ENCODE measurements at regions not wholly inside any gene's neighbourhood (a gene's known extent, or its start where the extent isn't known, plus 50 kb on each side); places are given as distances from the start of the nearest gene placed in this dataset.
"Not testable (repeated sequence)": the region's sequence is repeated elsewhere in the genome, so short reads cannot be mapped to it uniquely, and the experiment has no call there.

DNA sequence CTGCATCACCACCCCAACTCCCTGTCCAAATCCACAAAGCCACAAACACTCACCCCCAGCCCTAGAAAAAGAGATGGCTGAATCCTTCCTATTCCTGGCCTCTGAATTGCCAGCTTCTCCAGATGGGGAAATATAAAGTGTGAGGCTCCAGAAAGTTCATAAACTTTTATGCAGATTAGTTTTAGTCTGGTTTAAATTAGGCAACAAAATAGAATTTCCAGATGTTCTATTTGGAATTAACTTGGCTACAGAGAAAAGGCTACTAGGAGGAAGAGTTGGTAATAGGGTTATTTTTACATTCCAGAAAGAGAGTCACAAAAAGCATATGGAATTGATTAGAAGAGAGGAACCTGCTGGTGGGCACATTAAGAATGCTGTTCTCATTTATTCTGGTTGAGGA, 56.0 kb downstream of the EN1 start:
- no peak for DNase-seq

DNA sequence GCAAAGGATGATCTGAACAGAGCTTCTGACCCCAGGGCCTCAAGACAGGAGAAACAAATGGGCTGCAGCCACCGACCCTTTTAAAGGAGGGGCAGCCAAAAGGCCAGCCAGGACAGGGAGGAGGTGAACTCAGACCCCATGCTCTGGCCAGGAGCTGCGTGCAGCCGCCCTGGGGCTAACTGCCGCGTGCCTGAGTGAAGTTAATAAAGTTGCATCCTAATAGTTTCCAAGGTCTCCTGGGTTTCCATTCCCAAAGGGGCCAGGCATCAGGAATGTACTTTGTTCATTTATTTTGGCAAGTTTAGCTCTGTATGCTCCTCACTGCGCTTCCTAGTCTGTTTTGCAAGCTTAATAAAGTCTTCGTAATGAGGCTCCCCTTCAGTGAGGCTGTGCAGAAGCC, 60.7 kb downstream of the EN1 start:
- no peak for DNase-seq

DNA sequence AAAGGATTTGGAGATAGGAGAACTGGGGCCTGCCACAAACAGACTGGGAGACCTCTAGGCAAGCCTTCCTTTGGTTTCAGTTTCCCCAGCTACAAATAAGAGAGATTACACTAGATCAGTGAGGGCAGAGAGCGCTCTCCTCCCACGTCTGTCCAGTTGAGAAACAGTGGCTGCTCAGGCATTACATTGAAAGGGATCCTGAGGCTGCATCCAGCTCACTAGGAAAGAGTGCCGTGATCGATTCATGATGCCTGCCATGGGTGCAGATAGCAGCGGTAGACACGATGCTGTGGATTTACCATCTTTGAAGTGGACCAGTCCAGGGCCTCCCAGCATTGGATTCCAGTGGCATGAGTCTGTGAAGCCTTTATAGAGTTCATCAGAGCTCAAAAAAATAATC, 62.6 kb downstream of the EN1 start:
- DNase-seq: no peak

DNA sequence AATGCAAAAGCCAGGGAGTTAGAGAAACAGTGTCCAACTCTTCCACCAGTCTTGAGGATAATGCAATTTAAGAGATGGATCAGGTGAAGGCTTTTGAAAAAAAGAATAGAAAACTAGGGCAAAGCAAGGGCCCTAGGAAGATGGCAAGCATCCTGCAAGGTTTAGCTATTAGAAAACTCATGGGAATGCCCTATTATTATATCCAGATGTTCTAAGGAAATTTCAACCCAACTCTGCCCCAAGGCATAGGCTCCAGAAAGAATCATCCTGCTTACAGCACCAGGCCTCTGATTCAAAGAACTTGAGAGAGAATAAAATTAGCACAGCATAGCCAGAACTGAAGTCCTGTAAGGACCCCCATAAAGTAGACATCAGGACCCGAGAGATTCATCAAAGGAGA, 68.1 kb downstream of the EN1 start:
- DNase-seq: no peak

DNA sequence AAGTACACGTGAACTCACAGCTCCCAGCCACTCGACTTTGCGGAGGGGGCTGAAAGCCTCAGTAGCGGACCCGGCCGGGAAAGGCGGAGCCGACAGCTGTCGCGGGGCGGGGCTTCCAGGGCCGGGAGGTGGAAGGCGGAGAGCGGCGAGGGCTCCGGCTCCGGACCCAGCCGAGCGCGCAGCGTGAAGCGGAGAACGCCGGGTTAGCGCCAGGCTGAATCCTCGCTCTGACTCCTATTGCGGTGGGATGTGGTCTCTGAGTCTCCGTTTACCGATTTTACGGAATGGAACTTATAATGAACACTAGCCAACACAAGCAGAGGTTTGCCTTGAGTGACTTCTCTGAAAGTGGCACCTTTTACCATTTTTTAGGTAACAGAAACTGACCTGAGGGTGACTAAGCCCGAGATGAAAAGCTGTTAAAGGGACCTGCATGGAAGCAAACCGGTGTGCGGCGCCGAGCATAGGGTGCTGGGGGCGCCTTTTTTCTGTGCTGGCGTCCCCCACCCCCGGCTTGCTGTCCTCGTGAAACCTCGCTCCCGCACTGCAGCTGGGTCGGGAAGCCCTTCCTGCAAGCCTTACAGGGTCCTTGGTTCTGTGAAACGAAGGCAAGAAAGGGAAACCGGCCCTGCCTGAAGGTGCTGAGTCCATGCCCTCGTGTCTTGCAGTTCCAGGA, 72.9 kb downstream of the EN1 start:
- no peak for DNase-seq

DNA sequence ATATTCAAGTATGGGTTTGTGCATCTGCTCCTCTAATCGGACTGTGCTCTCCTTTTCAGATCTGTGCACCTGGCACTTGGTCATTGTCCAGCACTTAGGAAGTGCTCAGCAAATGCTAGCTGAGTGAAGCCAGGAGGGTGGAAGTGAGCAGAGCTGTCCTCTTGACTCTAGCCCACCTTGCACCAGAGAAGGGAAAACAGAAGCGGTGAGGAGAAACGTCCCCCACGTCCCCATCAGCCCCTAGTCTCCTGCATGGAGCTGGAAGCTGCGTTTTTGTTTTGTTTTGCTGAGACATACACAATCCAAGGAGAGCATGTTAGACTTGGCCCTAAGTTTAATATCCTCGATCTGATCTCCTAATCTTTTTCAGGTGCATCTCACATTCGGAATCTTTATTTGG, 73.6 kb downstream of the EN1 start:
- DNase-seq: no peak

DNA sequence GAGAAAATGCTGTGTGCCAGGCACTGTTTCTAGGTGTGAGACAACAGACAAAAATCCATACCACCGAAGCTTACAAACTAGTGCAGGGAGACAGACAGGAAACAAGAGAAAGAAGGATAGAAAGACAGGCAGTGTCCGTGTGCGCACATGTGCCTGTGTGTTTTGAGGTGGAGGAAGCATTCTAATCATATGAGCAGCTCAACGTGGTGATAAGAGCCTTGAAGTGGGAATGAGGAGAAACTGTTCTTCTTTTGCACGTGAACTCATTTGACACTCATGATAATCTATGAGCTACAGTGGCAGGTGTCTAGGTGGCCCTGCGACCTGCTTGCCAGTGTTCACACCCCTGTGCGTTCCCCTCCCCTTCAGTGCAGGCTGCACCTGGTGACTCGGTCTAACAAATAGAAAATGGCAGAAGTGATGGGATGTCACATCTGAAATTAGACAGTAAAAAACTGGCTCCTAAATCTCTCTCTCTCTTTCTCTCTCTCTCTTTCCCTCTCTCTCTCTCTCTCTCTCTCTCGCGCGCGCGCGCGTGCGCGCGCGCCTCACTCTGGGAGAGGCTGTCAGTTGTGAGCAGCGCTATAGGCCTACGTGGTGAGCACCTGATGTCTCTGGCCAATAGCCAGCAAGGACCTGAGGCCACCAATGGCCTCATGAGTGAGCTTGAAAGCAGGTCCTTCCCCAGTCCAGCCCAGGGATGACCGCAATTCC, 74.8 kb downstream of the EN1 start:
- DNase-seq: no peak

DNA sequence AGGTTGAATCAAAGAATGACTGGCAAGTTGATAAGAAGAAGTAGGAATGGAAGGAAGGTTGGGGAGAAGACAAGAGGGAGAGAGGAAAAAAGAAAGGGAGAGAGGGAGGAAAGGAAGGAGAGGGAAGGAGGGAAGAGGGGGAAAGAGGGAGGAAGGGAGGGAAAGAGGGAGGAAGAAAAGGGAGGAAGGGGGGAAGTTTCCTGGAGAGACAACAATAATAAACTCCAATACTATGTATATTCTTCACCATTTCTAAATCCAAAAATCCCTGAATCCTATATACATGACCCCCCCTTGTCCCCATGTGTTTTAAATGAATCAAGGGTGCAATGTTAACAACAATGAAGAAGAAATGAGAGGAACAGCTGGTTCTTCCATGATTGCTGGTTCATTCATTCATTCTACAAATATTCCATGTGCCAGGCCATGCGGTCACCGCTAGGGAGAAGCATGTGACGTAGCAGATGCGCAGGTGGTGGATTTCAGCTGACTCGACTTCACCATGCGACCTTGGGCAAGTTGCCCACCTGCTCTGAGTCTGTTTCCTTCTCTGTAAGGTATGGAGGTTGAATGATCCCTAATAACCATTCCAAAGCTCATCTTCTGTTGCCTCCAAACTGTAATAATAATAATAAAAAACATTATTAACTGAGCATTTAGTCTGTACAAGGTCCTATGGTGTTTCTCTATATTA, 77.6 kb downstream of the EN1 start:
- DNase-seq: no peak

DNA sequence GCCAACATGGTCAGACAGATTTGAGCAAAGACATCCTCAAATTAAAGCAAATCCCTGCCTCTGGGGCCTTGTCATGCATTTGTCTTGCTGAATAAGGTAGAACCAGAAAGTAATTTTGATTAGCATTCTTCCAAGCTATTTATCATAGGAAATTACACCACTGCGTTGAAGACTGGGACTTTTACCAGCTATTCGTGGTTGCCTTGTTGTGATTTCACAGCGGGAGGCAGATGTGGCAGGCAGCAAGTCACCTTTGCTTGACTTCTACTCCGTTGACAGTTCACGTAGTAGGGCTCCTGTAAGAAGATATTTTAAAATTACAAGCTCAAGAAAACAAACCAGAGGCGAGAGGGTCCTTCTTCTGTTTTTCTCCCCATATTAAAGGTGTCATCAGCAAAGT, 80.6 kb downstream of the EN1 start:
- no peak for DNase-seq

DNA sequence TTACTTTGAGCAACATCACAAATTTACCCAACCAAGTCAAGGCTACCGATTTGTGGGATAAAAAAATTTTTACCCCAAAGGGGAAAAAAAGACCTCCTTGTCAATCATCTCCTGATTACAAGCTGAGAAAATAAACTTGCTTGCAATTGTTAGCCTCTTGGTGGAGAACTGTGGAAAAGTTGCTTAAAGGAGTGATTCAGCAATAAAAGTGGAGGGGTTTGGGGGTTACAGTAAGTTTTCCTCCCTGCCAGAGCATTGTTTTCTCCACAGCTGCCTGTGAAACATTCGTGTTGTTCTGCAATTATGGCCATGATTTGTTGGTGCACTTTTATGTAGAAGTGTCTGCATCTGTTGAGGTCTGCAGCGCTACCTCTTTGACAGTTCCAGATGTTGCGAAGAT, 82.6 kb downstream of the EN1 start:
- DNase-seq: no peak

DNA sequence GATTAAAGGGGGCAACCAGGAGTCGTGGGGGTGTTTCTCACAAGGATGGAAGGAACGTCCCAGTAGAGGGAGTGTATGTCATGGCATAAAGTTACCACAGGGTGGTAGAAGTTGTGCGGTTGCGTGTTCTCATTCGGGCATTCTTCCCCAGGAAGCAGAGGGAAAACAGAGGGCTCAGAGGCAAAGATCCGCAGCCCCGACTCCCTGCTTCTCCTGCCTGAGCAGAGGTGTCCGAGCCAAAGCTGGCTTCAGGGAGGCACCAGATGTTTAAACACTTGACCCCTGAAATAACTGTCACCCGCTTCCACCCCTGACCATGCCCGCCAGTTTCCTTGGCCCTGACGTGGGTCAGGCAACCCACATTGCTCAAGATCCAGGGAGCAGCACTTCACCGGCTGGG, 83.7 kb downstream of the EN1 start:
- DNase-seq: no peak

DNA sequence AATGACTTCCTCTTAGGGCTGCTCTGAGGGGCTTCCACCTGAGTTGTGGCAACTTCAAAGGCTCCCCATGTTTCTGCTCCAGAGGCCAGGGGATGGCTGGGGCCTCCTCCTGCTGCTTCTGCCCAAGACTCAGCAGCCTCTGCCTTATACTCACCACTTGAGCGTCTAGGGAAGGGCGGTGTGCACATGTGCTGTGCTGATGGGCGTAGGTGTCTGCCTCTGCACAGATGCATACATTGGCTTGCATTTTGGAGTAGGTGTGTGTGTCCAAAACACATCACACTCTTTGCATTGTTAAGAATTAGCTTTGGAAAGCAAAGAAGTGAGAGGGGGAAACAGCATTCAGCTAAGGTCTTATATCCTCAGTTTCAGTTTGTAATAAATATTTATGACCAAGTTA, 85.2 kb downstream of the EN1 start:
- DNase-seq: no peak

DNA sequence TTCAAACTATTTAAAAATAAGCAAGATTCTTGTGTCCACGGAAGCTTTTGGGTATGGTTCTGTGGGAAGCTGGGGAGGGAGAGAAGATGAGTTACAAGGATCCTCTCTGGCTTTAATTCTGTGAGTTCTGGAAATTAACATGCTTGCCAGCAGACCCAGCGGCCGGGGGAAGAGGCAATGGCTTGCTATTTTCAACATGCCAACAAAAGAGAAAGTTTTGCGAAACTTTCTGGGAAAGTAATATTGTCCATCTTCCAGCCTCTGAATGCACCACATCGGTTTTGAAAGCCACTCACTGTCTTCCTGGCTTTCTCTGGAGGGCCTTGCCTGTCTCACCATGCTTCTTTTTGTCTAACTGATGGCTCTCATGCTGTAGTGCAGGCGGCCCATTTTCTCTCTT, 85.7 kb downstream of the EN1 start:
- DNase-seq: no peak

DNA sequence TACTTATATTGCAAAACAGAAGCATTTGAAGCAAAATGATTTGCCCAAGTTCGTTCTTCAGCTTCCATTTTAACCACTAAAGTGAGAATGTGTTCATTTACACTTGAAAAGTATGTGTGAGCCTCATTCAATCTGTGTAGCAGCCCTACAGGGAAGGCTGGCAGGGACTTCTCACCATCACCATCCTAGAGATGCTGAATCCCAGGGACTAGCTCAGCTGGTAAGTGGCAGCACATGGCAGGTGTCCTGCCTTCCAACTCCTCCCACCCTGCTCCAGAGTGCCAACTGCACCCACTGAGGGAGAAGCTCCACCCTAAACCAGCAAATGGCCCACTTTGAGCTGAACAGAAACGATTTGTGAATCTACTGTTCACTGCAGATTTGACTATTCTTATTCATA, 91.5 kb downstream of the EN1 start:
- DNase-seq: no peak

DNA sequence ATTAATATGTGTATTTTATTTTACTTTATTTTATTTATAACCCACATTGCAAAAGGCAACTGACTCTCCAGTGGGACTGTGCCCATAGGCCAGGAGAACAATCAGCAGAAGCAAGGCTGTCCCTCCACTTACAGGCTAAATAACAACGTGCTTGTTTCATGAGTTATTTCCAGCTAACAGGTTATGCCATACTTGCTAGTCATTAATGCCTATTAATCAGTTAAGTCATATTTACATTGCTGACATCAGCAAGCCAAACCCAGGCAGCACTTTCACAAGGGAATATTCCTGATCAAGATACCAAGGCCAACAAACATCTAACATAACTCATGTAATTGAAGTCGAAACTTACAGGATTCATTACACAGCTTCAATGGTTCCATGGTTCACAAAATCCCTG, 92.1 kb downstream of the EN1 start:
- DNase-seq: no peak

DNA sequence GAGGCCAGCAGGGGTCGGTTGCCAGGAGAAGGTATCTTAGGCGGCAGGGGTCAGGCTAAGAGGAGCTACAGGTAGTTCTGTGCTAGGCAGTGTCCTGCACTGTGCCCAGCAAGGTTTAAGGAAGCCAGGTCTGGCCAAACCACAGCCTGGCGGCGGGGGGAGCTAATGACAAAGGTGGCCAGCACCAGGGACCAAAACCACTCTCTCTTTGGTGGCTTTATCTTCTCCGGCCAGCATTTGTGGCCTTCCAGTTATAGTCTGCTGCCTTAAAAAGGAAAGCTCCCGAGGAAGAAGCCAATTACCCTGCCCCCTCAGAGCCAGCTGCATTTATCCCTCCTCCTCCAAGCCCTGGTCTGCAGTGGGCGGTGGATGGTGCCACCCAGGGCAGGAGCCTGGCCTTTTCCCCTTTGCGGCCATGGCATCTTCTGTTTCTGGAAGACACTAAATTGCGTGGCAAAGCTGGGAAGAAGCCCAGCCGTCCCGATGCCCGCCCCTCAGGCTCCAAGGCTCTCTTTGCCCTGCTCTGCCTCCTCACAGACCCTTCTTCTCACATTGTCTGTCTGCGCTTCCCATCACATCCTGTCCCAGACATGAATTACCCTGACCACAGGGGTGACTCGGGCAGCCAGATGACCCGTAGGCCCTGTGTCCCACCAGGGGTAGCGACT, 94.6 kb downstream of the EN1 start:
- no peak for DNase-seq

DNA sequence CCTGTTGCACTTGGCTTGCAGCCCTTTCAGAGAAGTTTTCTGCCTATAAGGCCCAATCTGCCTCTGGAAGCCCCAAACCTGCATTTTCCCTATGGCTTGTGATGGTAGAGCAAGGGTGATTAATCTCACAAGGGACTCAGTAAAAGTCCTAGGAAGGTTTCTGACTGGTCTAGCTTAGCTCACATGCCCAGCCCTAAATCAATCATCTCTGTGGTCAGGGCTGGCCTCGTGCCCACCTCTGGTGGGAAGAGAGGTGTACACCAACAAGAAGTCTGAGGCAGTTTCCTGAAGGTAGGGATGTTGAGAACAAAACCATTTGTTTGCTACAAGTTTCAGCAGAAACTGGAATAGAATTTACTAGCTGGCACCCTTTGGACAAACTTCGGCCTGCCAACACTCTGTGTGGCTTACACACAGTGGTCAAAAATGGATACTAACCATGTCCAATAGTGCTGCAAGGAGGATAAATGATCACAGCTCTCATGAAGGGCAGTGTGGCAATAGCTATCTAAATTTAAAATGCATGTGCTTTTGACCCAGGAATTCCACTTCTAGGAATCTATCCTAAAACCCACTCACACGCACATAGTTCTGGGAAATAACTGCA, 96.4 kb downstream of the EN1 start:
- no peak for DNase-seq

DNA sequence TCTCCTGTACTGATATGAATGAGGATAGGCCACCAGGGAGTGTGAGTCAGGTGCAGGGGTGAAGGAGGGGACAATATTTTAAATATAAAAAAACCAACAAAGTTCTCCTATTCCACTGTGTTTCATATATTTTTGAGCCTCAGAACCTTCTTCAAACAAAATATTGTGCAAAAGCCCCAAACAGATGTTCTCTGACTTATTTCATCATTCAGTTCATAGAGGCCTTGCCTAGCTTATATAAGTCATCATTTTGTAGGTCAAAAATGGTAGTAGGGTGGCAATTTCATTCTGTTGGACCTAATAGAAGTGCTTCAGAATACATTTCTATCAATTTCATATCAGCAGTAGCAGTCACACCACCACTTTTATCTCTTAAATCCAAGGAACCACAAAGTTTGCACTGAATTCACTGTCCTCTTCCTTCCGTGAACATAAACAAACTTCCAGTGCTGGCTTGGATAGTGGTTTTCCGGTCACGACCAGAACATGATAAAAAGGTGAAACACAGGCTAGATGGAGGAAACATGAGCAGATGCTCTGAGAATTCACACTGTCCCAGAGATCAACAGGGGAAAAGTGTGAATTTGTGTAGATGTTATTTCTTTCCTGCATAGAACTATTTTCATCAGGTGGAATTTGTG, 99.1 kb downstream of the EN1 start:
- DNase-seq: no peak

DNA sequence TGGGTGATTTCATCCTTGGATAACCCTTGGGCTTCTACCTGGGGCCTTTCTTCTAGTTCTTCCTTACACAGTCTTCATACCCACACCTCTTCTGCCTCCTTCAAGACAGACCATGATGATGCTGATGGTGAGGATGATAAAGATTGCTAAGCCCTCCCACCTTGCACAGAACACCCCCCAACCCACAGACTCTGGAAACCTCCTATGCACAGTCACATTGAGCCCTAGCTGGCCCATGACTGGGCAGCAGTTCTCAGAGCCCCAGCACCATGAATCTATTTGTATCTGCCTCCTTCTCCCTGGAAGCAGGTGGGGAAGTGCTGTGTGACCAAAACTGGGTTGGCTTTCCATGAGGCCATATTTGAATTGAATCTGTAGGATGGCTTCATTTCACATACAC, 99.8 kb downstream of the EN1 start:
- no peak for DNase-seq

DNA sequence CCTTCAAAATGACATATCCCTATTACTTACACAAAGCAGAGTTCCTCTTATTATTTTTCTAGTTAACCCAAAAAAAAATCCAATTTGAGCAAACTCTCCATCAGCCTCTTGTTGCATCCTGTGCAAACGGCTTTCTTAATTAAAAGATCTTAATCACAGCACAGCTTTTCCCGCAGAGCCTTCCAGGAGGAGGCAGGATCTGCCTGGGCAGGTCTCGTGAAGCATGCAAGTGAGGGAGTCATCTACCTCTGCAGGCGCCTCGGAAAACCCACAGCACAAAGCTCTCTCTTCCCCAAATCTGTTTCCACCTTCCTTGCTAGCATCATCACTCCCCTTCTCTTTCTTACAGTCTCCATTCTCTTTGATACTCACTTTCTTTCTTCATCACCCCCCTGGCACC, 100.4 kb downstream of the EN1 start:
- no peak for DNase-seq

DNA sequence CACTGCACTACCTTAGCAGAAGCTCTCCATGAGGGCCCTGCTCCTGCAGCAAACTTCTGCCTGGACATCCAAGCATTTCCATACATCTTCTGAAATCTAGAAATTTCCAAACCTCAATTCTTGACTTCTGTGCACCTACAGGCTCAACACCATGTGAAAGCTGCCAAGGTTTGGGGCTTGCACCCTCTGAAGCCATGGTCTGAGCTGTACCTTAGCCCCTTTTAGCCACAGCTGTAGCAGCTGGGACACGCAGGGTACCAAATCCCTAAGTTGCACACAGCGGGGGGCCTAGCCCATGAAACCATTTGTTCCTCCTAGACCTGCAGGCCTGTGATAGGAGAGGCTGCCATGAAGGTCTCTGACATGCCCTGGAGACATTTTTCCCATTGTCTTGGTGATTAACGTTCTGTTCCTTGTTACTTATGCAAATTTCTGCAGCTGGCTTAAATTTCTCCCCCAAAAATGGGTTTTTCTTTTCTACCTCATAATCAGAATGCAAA, 102.7 kb downstream of the EN1 start:
- not testable (repeated sequence) for DNase-seq

DNA sequence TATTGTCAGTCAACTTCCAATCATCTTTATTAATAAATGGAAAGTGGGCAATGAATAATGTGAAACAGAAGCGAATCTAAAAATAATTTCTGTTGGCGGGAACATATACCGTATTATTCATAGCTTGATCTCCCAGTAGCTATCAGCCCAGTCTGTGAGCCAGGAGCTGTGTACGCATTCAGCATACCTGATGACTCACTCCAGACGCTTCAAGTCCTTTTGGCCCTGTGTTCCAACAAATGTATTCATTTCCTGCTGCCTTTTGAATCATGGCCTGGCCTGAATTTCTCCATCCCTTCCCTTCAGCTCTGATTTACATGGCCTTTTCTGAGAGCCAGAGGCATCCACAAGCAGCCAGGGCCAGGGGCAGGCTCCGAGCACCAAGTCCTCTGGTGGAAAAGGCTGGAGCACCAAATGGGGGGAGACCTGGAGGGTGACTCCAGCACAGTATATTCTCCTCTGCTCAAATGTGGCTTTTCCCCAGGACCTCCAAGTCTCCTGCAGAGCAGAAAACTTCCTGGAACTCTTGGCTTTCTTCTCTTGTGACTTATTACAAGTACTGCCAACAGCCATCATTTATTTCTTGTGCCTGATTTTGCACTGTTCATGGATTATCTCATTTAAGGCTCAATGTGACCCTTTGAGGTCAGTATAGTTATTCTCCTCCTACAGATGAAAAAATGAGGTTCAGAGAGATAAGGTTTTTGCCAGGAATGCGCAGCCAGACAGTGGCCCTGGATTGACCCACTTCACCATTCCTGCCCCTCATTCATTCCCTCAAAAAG, 108.7 kb downstream of the EN1 start:
- no peak for DNase-seq
